GM12872 (cell line): ENCODE measurements at regions not wholly inside any gene's neighbourhood (a gene's known extent, or its start where the extent isn't known, plus 50 kb on each side); places are given as distances from the start of the nearest gene placed in this dataset.

ENCODE experiments used
- TF ChIP-seq, protein P1 (sequence below): IDR thresholded peaks from 3 replicates; pipeline ENCODE4 v1.5.1; 2011; ENCODE audit warnings: low read depth, mild to moderate bottlenecking, low read length, moderate library complexity; ENCODE audit not compliant: insufficient read depth

DNA sequence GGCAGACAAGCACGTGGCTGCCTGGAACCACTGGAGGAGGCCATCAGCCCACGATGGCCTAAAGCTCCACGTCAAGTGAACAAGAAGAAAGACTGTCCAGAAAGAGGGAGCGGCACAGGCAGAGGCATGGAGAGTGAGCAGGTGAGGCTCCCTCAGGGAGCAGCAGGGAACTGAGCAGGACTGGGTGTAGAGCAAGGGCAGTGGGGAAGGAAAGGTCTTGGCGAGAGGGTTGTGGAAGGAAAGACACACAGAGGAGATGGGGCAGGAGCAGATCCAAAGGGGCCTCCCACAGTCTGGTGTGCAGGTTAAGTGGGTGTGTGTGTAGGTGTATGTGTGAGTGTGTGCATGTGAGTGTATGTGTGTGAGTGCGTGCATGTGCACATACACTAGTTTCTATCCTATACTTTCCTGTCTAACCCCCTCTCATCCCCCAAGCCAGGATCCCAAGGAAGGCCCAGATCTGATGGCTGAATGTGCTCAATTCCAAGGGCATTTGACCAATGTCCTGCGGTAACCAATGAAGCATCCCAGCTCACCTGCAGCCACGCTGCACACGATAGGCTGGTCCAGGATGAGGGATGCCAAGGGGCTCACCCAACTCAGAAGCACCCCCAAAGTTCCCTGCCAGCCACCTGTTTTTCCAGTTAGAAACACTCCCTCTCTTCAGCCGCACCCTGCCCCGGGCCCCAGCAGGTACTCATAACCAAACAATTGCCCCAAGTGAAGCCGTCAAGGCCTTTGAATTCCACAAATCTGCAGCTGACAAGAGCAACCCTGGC lies 262.5 kb upstream of the RAB6C start:
- TF ChIP-seq, protein P1, sequence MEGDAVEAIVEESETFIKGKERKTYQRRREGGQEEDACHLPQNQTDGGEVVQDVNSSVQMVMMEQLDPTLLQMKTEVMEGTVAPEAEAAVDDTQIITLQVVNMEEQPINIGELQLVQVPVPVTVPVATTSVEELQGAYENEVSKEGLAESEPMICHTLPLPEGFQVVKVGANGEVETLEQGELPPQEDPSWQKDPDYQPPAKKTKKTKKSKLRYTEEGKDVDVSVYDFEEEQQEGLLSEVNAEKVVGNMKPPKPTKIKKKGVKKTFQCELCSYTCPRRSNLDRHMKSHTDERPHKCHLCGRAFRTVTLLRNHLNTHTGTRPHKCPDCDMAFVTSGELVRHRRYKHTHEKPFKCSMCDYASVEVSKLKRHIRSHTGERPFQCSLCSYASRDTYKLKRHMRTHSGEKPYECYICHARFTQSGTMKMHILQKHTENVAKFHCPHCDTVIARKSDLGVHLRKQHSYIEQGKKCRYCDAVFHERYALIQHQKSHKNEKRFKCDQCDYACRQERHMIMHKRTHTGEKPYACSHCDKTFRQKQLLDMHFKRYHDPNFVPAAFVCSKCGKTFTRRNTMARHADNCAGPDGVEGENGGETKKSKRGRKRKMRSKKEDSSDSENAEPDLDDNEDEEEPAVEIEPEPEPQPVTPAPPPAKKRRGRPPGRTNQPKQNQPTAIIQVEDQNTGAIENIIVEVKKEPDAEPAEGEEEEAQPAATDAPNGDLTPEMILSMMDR, result no peak

DNA sequence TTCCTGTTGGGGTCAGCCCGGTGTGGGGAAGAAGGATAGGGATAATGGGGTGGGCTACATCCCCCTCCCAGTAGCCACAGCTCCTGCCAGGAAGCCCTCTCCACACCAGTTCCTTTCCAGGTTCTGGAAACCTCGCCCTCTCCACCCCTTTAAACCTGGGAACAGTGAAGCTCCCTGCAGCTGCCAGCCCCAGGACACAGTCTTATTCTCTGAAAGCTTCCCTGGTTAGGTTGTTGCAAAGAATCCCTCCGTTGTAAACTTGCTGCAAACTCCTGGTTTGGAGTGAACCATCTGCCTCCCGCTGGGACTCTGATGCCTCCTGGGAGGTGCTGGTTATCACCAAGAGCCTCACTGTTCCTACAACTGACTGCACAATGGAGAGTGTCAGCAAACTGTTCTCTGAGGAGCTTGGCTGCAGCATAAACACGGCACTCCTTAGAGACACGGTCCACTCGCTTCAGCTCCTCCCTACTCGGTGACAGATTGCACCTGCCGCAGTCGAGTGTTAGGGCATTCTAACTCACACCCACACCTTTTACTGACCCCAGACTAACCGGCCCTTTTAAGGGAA lies 261.8 kb upstream of the RAB6C start:
- TF ChIP-seq, protein P1, result no peak

DNA sequence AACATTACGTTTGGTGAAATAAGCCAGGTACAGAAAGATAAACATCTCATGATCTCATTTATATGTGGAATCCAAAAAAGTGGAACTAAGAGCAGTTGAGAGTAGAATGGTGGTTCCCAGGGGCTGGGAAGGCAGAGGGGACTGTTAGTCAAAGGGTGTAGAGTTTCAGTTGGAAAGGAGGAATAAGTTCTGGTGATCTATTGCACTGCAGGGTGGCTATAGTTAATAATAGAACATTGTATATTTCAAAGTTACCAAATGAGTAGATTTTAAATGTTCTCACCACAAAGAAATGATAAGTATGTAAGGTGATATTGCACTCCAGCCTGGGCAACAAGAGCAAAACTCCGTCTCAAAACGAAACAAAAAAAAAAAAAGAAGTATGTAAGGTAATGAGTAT lies 260.1 kb upstream of the RAB6C start:
- TF ChIP-seq, protein P1, result no peak

DNA sequence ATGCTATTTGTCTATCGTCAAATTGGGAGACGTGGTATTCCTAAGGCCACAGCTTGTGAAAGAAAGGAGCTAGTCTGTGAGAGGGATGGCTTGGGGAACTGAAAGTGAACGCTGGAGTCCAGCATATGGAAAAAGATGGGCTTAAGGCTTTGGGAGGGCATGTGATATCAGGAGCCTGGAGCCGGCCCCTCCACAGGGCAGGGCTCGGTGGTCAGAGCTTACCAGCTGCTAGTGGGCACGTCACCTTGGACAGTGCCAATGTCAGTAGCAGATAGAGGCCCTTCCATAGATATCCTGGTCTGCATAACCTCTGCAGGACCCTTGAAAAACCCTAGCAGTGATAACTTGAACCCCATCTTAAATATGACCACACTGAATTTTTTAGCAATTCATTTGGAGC lies 259.1 kb upstream of the RAB6C start:
- TF ChIP-seq, protein P1, result no peak

DNA sequence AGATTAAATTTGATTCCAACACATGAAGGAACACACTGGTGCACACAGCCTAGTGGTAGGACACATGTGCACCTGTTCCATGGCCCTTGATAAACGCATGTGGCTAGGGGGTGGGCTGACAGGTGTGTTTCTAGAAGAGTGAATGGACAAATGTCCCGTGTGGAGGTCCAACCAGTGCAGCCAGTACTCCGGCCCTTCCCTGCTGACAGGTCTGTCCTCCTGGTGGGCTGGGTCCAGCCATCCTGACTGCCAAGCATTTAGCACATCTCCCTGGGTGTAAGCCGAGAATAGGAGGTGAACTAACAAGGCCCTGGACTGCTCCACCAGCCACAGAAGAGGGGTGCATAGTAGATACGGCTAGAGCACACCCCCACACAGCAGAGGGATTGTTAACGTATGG lies 258.7 kb upstream of the RAB6C start:
- TF ChIP-seq, protein P1, result no peak

DNA sequence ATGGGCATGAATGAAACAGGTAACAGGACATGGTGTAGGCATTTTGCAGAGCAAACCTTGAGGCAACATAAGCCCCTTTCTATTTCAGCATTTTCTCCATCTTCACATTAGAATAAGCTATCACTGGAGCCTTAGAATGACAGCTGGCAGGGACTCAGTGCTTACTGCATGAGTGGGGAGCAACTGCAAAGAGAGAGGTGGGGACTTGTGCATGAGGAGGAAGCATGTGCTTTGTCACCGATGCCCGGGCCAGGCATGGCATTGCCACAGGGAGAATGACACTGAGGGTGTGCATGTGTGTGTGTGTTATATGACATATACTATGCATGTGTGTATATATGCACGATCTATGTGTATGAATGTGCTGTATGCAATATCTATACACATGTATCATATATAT lies 258.2 kb upstream of the RAB6C start:
- TF ChIP-seq, protein P1, result no peak

DNA sequence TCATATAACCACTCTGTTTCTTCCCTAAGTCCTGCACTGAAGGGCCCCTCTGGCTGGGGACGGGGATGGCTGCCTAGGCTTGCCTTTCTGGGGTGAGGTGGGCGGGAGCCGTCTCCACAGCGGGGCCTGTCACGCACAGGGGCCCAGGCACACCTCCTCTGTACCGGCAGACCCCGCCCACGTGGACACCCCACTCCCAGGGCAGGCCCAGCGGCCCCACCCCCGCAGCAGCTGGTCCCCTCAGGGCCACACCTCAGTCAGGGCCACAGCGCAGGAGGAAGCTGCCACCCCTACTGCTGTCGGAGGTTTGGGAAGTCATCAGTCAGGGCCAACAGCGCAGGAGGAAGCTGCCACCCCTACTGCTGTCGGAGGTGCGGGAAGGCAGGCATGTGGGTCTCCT lies 257.6 kb upstream of the RAB6C start:
- TF ChIP-seq, protein P1, result no peak
